Panc1 (cell line): ENCODE measurements at regions not wholly inside any gene's neighbourhood (a gene's known extent, or its start where the extent isn't known, plus 50 kb on each side); places are given as distances from the start of the nearest gene placed in this dataset.

Experiments used
- ATAC-seq: fragments of 200-7000 bp; cut with Tn5 transposase; 2 replicates; pipeline ENCODE4 v1.9.1; 2020; ENCODE audit warnings: mild to moderate bottlenecking, moderate library complexity
- BruUV-seq: library from RNA; stranded (reverse); fragments of 400-500 nt; replicated peaks from 2 replicates; lab custom pipeline; 2021; lab: Mats Ljungman, UMichigan
- CTCF ChIA-PET: fragments of 300-600 bp; sonication (Branson Sonifier 250); formaldehyde crosslinking; loops from one replicate; lab custom pipeline; 2022; ENCODE audit warnings: antibody characterized with exemption; lab: Charles Lee
- POLR2A ChIA-PET: fragments of 300-600 bp; sonication (Branson Sonifier 250); formaldehyde crosslinking; loops from one replicate; lab custom pipeline; 2022; ENCODE audit warnings: antibody characterized with exemption; lab: Charles Lee
- DNase-seq: peaks from one replicate; pipeline ENCODE4 v3.0.0-alpha.2; 2010; ENCODE audit warnings: low read depth, low spot score
- H3K27ac ChIP-seq: 2 replicates; pipeline ENCODE4 v1.5.1; 2011; ENCODE audit warnings: mild to moderate bottlenecking, low read length, inconsistent platforms
- H3K27me3 ChIP-seq: fragments of 200-500 bp; sonication (Bioruptor generic); 2 replicates; pipeline ENCODE4 v1.6.0; 2014; ENCODE audit warnings: low read length, inconsistent platforms; ENCODE audit not compliant: control insufficient read depth, insufficient read depth
- H3K36me3 ChIP-seq: fragments of 200-500 bp; sonication (Bioruptor generic); 2 replicates; pipeline ENCODE4 v1.5.1; 2014; ENCODE audit warnings: inconsistent platforms, mild to moderate bottlenecking, low read length, moderate library complexity; ENCODE audit not compliant: control insufficient read depth, insufficient read depth
- H3K4me1 ChIP-seq: 2 replicates; pipeline ENCODE4 v1.5.1; 2011; ENCODE audit warnings: inconsistent platforms, mild to moderate bottlenecking, low read length, moderate library complexity; ENCODE audit not compliant: control insufficient read depth, insufficient read depth
- H3K4me3 ChIP-seq, 2 experiments: 2 replicates each; pipeline ENCODE4 v1.5.1; 2011 to 2012; ENCODE audit warnings: low read depth in 2 of 2, low read length in 2 of 2, mild to moderate bottlenecking in 2 of 2, inconsistent platforms in 1 of 2, moderate library complexity in 1 of 2
- H3K9me3 ChIP-seq: fragments of 200-500 bp; sonication (Bioruptor generic); 2 replicates; pipeline ENCODE4 v1.5.1; 2014; ENCODE audit warnings: low read depth, mild to moderate bottlenecking, inconsistent platforms, low read length, moderate library complexity; ENCODE audit not compliant: control insufficient read depth, insufficient read depth
- CTCF ChIP-seq: fragments of 450-650 bp; IDR thresholded peaks from 2 replicates; pipeline ENCODE4 v1.5.1; 2017; ENCODE audit warnings: mild to moderate bottlenecking
- POLR2AphosphoS5 ChIP-seq: IDR thresholded peaks from 2 replicates; pipeline ENCODE4 v1.6.1; 2012; ENCODE audit warnings: mild to moderate bottlenecking, low read depth, low read length, moderate library complexity
- REST ChIP-seq, 2 experiments: IDR thresholded peaks; 2 replicates each; pipeline ENCODE4 v1.6.1; 2011 to 2012; ENCODE audit warnings: low read depth in 2 of 2, control low read depth in 1 of 2, low read length in 1 of 2, mild to moderate bottlenecking in 1 of 2, moderate library complexity in 1 of 2; ENCODE audit not compliant: insufficient read depth in 1 of 2
- SIN3A ChIP-seq: IDR thresholded peaks from 2 replicates; pipeline ENCODE4 v1.6.1; 2012; ENCODE audit warnings: low read depth, mild to moderate bottlenecking, low read length, moderate library complexity, borderline replicate concordance; ENCODE audit not compliant: insufficient read depth
- TCF7L2 ChIP-seq: IDR thresholded peaks from 2 replicates; pipeline ENCODE4 v1.6.1; 2011; ENCODE audit warnings: mild to moderate bottlenecking, low read depth, low read length, inconsistent platforms
- in situ Hi-C: cut with HindIII; loops from 2 replicates; pipeline ENCODE4 v1.10.0; 2016; ENCODE audit warnings: low sequenced_read_pairs, low pct_unique_long_range_greater_than_20kb
- intact Hi-C: fragments of 100-400 bp; cut with micrococcal nuclease; formaldehyde crosslinking; loops from one replicate; pipeline ENCODE4 v1.10.0; 2022; ENCODE audit not compliant: unreplicated experiment

GRCh38 chr3:22225161-22225560 lies 474.2 kb upstream of the ZNF385D start:
- no peak overlapping the region for H3K4me3 ChIP-seq
- no peak for TF ChIP-seq REST (IDR thresholded peaks at IDR 0.05; ENCODE audit: insufficient read depth in 1 of 2, low read depth in 2 of 2, low read length in 1 of 2)
- no peak for TF ChIP-seq CTCF
- no peak for TF ChIP-seq SIN3A
- TF ChIP-seq POLR2AphosphoS5: no peak
- TF ChIP-seq TCF7L2: no peak
- H3K27ac ChIP-seq: no peak overlapping the region
- ATAC-seq (no peak), DNase-seq (no peak)
- no TSS peak for BruUV-seq
- CTCF ChIA-PET: no interaction called here
- in situ Hi-C loops: no loop called here
- H3K27me3 ChIP-seq: no peaks in the 10 kb centered on the region
- H3K4me1 ChIP-seq: no peaks in the 10 kb centered on the region
- intact Hi-C loops: no loop called here
- no peaks in the 10 kb centered on the region for H3K36me3 ChIP-seq
- POLR2A ChIA-PET: no interaction called here
- no peaks in the 10 kb centered on the region for H3K9me3 ChIP-seq

- in situ Hi-C loops (no loop called here), intact Hi-C loops (no loop called here)
- Histone ChIP-seq H3K27me3 (no peaks in the 10 kb centered on the region), H3K36me3 (no peaks in the 10 kb centered on the region), H3K4me1 (no peaks in the 10 kb centered on the region), H3K27ac (no peak overlapping the region), H3K9me3 (no peaks in the 10 kb centered on the region), H3K4me3 (no peak overlapping the region)
- ChIA-PET POLR2A (no interaction called here), CTCF (no interaction called here)
- no TSS peak for BruUV-seq
- TF ChIP-seq SIN3A (no peak), TCF7L2 (no peak), CTCF (no peak), REST (IDR thresholded peaks at IDR 0.05; ENCODE audit: insufficient read depth in 1 of 2, low read depth in 2 of 2, low read length in 1 of 2) (no peak), POLR2AphosphoS5 (no peak)
- no peak for DNase-seq
- ATAC-seq: no peak
Observed at GRCh38 chr3:22228705-22229104, 477.7 kb upstream of the ZNF385D start.
